ENCODE measurements at regions not wholly inside any gene's neighbourhood (a gene's known extent, or its start where the extent isn't known, plus 50 kb on each side); places are given as distances from the start of the nearest gene placed in this dataset.

DNA sequence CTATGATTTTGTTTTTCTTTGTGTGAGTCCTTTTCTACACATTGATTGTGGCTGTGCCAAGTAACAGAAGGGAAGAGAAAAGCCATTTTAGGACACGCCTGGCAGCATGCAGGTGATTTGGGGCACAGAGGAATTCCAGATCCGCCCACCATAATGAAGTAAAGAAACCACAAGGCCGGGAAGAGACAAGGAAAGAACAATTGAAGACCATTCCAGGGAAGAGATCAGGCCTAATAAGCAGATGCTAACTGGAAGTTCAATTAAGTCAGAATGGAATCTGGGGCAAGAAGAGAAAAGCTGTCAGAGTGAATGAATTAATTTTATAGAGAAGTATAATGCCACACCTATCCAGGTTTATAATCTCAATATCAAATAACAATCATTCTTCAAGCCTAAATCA, 110.2 kb upstream of the ISL1 start:
- 44 to 48% methylated on average over 3 of the region's 3 CpGs for WGBS, 2 donors
- no peak overlapping the region for H3K4me3 ChIP-seq (ENCODE audit: low read depth, poor library complexity, severe bottlenecking)
- intact Hi-C loops (cut with DNase I; ENCODE audit: low total_unique reads), result no loop called here
- DNase-seq (ENCODE audit: low spot score in 2 of 2), result no peak
- TF ChIP-seq CTCF (IDR thresholded peaks at IDR 0.05), result no peak
- TF ChIP-seq POLR2A (IDR thresholded peaks at IDR 0.05), result no peak

DNA sequence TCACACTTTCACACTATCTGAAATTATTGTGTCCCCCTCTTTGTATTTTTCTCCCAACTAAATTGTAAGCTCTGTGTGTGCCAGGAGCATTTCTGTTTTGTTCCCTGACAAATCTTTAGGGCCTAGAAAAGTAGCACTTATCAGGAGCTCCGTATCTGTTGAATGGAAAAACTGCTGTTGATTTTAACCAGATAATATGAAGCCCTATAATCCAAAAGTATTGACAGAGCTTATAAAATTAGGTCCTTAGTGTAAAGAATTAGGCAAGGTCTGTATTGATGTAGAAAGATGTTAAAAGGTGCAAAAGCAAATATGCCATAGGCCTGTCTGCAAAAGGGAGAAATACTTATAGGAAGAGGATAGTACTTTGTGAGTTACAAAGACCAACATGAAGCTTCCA, 109.4 kb upstream of the ISL1 start:
- DNase-seq (ENCODE audit: low spot score in 2 of 2), result no peak
- H3K4me3 ChIP-seq (ENCODE audit: low read depth, poor library complexity, severe bottlenecking), result no peak overlapping the region
- intact Hi-C loops (cut with DNase I; ENCODE audit: low total_unique reads), result no loop called here
- WGBS, 2 donors, result 78 to 82% methylated on average over 1 of the region's 1 CpG
- TF ChIP-seq POLR2A (IDR thresholded peaks at IDR 0.05), result no peak
- TF ChIP-seq CTCF (IDR thresholded peaks at IDR 0.05), result no peak

DNA sequence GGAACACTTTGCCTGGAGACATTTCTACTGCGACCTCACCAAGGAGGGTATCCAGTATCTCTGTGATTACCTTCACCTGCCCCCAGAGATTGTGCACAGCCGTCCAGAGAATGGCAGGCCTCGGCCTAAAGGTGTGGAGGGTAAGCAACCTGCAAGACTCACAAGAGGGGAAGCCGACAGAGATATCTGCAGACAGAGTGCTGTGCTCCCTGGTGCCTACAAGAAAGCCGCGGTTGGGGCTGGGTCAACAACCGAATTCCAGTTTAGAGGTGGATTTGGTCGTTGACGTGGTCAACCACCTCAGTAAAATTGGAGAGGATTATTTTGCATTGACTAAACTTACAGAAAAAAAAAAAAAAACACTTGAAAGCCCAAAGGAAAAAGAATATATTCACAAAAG, 107.8 kb upstream of the ISL1 start:
- WGBS, 2 donors, result 91 to 93% methylated on average over 9 of the region's 9 CpGs
- intact Hi-C loops (cut with DNase I; ENCODE audit: low total_unique reads), result no loop called here

GRCh38 chr5:51276250-51276649, 107.0 kb upstream of the ISL1 start:
- WGBS, 2 donors, result 78 to 83% methylated on average over 2 of the region's 2 CpGs
- intact Hi-C loops (cut with DNase I; ENCODE audit: low total_unique reads), result no loop called here
- TF ChIP-seq POLR2A (IDR thresholded peaks at IDR 0.05) (no peak), CTCF (IDR thresholded peaks at IDR 0.05) (no peak)
- H3K4me3 ChIP-seq (ENCODE audit: low read depth, poor library complexity, severe bottlenecking), result no peak overlapping the region
- no peak for DNase-seq (ENCODE audit: low spot score in 2 of 2)

More for the DNA sequence above, 107.8 kb upstream of the ISL1 start:
- TF ChIP-seq POLR2A (IDR thresholded peaks at IDR 0.05), result no peak
- TF ChIP-seq CTCF (IDR thresholded peaks at IDR 0.05), result no peak
- no peak for DNase-seq (ENCODE audit: low spot score in 2 of 2)
- no peak overlapping the region for H3K4me3 ChIP-seq (ENCODE audit: low read depth, poor library complexity, severe bottlenecking)

- no peak for TF ChIP-seq POLR2A (IDR thresholded peaks at IDR 0.05)
- TF ChIP-seq CTCF (IDR thresholded peaks at IDR 0.05), result no peak
- H3K4me3 ChIP-seq (ENCODE audit: low read depth, poor library complexity, severe bottlenecking), result no peak overlapping the region
- no peak for DNase-seq (ENCODE audit: low spot score in 2 of 2)
- intact Hi-C loops (cut with DNase I; ENCODE audit: low total_unique reads), result no loop called here
- WGBS, 2 donors, result 24 to 43% methylated on average over 3 of the region's 3 CpGs
Measured at GRCh38 chr5:51278539-51278938, 104.7 kb upstream of the ISL1 start.

- WGBS, 2 donors, result 75 to 77% methylated on average over 7 of the region's 7 CpGs
- no peak for DNase-seq (ENCODE audit: low spot score in 2 of 2)
- TF ChIP-seq CTCF (IDR thresholded peaks at IDR 0.05), result no peak
- no peak for TF ChIP-seq POLR2A (IDR thresholded peaks at IDR 0.05)
- H3K4me3 ChIP-seq (ENCODE audit: low read depth, poor library complexity, severe bottlenecking), result no peak overlapping the region
- intact Hi-C loops (cut with DNase I; ENCODE audit: low total_unique reads), result no loop called here
Measured at GRCh38 chr5:51279983-51280706, 103.1 kb upstream of the ISL1 start.
